Stimulated activated CD4-positive, alpha-beta T cell treated with anti-CD3 and anti-CD28 coated beads, Interleukin-2, amount 100 ng/mL, for 4 hours (primary cell): ENCODE measurements at regions not wholly inside any gene's neighbourhood (a gene's known extent, or its start where the extent isn't known, plus 50 kb on each side); places are given as distances from the start of the nearest gene placed in this dataset.

ENCODE experiments used
- DNase-seq: peaks from one replicate; pipeline ENCODE4 v3.0.0-alpha.2; 2020; ENCODE audit warnings: low read depth

DNA sequence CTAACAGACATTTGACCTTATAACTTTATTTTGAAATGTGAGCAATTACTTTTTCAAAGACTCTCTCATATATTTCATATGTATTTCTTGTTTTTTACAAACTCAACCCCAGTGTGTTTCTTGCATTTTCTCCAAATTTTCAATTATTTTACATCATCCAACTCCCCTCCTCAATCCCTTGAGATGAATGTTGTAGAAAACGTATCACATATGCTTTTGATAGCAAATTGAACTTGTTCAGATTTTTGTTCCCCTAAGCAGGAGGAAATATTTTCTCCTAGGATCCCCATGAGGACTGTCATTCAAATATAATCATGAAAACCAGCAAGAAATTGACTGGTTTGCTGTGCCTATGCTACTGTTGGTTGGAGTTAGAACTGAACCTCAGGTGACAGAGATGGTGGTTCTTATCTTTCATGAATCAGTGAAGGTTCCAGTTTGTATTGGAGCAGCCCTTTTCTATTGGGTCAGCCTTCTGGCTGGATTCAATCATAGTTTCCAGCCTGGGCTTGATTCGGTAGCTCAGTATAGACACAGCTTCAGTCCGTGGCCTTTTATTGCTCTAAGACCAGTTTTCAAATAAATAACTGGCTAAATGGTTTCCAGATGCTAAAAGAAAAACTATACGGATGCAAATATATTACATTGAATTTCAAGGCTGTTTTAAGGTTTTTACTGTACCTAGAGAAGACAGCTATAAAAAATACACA lies 591.0 kb downstream of the EPHA4 start:
- DNase-seq: no peak

DNA sequence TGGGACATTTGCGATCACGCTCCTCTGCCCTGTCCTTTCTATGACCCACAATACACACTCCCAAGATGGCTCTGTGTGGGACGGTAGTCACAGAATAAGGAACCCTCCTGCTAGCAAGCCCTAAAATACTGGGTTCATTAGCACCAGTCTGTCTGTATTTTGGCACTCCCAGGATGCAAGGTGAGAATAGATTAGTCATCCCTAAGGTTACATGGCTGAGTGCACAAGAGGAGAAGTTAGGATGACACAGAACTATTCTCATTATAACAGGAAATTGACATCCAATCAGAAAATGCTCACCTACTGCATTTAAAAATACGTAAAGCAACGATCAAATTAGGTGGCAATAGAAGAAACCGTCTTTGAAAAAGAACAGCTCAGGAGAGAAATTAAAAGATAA lies 590.2 kb downstream of the EPHA4 start:
- DNase-seq: no peak

DNA sequence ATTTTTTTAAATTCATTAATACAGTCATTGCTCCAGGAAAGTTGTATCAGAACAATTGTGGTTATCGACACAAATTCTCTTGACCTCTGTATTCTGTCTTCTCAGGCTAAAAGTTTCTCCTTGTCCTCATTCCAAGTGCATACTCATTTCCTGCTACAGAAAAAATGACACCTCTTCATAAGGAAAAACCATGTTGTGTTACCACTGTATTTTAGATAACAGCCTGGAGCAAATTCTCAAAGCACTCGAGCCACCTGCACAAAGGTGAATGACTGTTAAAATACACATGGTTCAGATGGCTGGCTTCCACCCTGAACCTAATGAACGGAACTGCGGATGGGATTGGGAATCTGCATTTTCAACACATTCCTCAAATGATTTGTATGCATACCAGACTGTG lies 586.5 kb downstream of the EPHA4 start:
- DNase-seq: no peak

DNA sequence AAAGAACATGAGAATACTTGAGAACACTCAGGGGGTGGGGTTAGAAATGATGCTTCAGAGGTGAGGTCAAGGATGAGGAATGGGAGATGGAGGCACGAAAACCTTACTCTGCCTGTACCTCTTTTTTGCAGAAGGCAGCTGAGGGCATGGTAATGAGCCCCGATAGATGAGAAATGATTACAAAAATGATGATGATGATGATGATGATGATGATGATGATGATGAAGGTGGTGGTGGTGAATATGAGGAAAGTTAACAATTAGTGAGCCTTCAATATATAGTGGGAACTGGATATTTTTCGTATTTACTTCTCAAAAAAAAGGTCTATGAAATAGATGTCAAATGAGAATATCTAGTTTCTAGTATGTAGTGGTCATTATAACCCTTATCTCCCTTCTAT lies 584.3 kb downstream of the EPHA4 start:
- no peak for DNase-seq

DNA sequence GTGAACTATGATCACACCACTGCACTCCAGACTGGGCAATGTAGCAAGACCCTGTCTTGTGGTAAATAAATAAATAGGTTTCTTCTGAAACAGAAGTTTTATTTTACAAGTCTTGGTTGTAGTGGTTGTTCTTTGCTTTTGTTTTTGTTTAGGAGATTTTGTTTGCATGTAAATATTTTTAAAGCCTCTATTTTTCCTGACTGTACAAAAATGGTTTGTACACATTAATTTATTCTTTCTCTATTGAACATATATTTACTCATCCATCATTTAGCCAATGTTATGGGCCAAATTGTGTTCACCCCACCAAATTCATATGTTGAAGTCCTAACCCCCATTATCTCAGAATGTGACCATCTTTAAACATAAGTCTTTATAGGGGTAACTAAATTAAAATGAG lies 580.1 kb downstream of the EPHA4 start:
- DNase-seq: no peak

DNA sequence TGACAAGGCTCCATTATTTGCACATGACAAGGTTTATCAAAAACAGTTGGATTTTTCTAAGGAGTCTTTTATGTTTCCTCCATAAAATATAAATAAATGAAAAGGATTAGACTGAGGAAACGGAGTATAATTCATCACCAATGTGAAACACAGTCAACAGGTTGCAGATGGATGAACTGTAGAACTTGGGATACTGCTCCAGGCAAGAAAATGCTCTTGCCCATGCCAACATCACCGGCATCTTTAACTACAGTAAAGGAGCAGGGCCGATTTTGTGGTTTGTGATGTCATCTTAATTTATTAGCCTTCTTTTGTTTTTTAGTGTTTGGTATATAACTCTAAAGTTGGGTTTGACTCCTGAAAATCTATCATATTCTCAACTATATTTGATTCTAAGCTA lies 577.3 kb downstream of the EPHA4 start:
- DNase-seq: no peak

DNA sequence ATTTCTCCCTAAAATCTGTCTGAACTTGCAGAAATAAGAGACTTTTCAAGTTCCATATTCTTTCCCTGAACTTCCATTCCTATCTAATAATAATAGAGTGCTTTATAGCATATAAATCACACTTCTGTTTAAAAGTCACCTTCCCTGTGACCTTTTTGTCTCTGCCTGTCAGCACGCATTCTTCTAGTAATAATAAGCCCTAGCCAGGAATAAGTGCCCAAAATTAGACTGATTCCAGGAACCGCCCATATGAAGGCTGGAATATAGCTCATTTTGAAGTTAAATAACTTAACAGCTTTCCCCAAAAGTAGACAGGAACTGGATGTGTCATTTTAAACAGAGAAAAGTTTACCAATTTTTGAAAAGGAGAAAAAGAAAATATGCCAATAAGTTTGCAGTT lies 576.5 kb downstream of the EPHA4 start:
- no peak for DNase-seq

DNA sequence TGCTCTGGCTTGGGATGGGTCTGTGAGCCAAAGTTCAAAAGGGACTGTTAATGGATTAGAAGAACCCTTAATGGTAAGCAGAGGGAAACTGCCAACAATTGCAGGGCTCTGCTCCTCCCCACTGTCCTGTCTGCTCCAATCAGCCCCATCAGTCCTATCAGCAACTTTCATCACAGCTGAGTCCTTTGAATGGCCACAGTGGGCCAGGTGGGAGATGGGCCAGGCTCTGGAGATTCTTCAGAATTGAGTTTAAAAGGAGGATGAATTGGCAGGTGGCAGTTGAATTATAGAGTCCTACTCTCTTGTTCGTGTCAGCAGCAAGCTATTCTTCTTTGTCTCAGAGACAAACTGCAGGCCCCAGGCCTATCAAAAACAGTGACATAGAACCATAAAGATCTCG lies 573.9 kb downstream of the EPHA4 start:
- DNase-seq: no peak

DNA sequence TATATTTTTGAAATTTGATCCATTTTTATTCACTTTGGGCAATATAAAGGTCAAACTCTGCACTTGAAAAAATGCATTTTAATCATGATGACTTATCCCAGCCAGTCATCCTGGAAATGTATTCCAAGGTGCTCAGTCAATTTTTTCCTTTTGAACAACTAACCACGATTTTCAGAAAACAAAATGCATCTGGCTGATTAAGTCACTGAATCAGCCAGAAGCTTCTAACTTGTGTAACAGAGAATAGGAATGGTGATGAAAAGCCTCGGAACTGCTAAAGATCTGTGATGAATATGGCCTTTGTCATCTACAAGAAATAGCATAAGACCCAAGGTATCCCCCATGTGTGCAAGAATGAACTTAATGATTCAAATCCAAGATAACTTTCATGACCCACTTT lies 572.7 kb downstream of the EPHA4 start:
- DNase-seq: no peak

DNA sequence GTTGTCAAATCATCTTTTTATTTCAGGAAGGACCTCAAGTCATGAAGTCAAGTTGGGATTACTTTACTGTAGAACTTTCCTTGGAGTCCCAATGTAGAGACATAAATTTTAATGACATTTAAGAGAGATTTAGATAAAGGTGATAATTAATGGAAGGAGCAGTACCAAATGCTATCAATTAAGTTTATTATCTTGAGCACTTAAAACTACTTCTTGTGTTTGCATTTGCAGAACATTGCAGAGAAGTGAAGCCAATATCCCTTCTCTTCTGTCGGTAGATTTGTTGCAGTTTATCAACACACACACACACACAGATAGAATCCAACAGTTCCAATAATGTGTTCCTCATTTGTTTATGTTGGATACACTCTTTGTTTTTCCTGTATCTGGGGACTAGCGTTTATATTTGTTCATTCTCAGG lies 570.7 kb downstream of the EPHA4 start:
- DNase-seq: no peak

DNA sequence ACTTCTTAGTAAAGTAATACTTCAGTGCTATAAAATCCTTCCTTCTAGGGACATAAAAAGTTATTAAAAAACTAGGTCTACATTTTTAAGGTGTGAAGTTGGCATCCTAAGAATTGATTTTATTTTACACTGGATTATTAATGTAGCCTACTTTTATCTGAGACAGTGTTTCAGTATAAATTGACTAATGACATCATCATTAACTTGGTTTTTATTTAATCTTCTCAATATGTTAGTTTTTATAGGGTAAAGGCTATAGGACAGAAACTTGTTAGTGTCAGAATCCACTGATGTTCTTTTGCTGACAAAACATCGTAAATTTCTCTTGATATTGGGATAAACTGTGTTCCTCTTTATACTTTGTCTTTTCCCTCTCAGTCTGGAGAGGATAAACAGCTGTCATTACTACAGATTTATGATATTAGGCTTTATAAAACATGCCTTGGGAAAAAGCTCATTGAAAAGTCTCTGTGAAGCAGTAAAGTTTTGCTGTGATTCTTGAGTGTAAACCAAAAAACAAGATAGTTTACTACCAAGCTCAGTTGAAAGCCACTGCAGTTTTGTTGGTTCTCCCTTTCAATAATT lies 569.9 kb downstream of the EPHA4 start:
- no peak for DNase-seq

DNA sequence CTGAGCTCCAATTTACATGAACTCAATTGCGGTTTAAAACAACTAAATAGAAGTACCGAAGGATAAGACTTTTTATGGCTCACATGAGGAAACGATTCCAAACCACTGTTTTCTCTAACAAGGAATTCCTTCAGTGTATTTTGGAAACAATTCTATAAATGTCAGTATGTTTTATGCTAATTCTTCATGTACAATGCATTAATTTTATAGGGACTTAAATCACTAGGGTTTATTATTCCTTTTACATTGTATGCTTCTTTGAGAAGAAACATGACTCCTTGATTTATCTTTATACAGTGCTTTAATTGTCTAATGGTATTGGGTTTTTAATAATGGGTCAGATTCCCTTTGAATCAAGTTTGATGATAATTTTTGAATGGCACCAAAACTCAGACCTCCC lies 566.8 kb downstream of the EPHA4 start:
- DNase-seq: no peak

DNA sequence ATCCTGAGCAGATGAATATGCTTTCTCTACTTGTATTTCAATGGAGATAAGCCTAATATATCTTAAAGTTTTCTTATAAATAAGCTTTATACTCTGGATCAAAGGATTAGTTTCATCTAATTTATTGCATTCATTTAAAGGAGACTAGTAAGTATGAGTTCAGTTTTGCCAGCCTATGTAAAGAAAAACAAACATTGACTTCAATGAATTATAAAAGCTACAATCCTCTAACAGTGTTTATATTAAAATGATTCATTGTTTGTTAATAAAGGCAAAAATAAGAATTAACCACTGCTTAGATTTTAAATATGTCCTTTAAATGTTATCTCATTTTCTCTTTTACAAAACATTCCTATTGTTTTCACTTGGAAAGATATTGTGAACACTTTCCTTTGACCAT lies 566.0 kb downstream of the EPHA4 start:
- no peak for DNase-seq

DNA sequence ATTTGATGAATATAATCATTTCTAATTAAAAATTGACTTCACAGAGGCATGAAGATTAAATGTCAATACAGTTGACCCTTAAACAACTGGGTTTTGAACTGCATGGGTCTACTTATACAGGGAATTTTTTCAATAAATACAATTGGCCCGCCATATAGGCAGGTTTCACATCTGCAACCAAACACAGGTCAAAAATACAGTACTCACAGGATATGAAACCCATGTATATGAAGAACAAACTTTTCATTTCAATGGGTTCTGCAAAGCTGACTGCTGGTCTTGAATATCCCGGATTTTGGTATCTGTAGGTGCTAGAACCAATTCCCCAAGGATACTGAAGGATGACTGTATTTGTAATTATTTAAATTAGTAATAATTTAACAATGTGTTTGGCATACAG lies 555.6 kb downstream of the EPHA4 start:
- DNase-seq: no peak

DNA sequence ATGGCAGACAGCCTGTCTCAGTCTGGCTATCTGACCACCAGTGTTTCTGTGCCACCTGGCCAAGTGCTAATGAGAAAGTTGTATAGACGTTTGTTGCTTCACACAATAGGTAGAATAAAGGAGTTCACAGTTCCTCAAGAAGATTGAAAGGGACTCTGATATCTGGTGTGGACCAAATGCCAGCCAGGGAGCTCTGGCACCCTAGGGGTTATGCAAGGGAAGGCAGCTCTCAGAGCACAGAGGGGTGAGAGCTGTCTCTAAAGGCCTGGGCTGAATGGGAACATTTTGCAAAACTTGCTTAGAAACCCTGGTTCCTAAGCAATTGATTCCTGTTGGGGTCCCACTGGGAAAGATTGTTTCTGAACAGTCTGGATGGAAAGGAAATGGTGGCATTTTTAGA lies 553.8 kb downstream of the EPHA4 start:
- no peak for DNase-seq

DNA sequence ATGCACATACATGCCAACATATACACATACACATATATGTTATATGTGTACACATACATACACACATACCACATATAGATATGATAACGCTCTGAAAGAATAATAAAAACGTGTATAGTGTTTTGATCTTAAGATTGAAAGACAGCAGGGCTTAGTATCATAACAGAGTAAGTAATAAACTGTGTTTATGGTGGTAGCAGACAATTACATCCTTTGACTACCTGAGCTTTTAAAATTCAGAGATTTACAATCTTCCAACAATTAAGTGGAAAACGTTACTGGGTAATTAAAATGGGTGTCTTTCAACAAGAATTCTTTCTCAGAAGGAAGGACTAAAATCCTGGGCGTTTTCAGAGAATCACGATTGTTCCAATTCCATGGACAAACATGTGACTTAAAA lies 552.4 kb downstream of the EPHA4 start:
- no peak for DNase-seq

DNA sequence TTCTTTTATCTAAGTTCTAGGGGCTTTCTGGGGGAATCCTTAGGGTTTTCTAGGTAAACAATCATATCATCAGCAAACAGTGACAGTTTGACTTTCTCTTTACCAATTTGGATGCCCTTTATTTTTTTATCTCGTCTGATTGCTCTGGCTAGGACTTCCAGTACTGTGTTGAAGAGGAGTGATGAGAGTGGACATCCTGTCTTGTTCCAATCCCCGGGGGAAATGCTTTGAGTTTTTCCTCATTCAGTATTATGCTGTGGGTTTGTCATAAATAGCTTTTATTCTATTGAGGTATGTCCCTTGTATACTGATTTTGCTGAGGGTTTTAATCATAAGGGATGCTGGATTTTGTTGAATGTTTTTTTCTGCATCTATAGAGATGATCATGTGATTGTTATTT lies 549.5 kb downstream of the EPHA4 start:
- DNase-seq: no peak

DNA sequence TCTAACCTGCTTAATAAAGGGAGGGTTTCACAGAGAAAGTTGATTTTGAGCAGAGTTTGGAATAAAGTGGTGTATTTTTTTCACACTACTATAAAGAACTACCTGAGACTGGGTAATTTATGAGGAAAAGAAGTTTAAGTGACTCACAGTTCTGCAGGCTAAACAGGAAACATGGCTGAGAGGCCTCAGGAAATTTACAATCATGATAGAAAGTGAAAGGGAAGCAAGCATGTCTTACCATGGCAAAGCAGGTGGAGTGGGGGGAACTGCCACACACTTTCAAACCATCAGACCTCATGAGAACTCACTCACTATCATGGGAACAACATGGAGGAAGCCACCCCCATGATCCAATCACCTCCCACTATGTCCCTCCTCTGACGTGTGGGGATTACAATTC lies 546.7 kb downstream of the EPHA4 start:
- DNase-seq: no peak

DNA sequence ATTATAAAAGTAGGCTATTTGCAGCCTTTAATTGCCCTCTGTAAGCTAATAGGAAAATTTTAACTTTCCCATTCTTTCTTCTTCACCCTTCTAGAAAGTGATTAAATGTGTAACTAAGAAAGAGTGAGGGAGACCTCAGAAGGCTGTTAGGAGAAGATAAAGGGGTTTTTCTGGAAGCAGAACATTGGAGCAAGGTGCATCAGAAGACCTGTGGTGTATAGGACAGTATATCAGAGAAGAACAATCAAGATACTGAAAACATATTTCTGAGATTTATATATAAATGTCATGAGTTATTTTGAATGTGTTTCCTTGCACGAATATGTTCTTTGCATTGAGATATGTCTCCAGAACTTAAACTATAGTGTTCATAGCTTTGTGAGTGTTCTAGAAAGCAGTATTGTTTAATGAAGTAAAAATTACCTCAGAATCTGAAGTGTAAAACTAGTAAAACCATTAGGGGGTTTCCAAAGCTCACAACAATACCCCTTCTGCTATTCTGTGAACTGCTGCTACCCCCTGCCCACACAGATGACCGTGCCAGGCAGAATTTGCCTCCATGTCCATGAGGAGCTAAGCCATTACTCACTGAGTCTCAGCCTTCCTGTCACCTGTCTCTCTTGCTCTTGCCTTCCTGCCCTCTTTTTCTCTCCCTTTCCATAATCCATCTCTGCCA lies 537.9 kb downstream of the EPHA4 start:
- no peak for DNase-seq

DNA sequence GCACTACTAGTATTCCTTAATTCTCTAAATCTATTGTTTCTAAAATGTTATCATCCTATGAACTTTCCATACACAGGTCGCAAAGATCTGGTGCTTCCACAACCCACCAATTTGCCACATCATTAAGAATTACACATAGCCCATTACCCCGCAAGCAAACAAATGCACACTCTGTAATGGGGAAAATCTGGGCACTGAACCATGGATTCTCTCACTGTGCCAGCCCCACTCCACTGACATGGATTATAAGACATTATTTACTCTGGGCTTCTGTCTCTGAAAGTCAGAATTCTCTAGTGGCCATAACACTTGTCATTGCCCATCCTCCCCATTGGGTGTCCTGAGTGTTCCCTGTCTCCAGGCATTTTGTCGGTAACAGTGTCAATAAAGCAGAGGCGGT lies 537.1 kb downstream of the EPHA4 start:
- no peak for DNase-seq

DNA sequence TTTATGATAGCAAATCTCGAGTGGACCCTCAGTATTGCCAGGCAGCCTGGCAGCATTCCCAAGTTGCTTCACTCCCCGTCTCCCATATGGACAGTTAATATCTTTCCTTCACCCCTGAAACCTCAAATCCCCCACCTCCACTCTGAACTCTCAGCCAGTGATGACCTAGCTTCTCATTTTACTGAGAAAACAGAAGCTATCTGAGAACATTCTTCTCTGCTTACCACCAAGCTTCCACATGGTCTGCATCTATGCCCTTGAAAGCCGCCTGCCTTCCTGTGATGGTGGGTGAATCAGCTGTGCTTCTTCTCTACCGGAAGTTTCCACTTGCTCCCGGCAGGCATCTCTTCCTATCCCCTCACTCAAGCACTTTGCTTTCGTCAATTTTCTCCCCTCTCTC lies 529.2 kb downstream of the EPHA4 start:
- no peak for DNase-seq

DNA sequence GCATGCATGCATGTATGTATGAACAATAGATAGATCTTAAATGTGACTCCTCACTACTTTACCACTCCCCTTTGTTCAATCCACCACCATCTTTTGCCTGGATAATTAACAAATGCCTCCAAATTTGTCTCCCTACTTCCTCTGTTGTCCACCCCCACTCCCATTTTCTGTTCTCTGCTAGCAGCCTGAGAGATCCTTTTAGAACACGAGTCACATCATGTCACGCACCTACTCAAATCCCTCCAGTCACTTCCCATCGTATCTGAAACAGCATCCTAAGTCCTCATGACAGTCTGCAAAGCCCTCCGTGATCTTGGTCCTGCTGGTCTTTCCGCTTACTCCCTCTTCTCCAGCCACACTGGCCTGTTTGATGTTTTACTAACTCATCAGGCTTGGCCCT lies 527.3 kb downstream of the EPHA4 start:
- no peak for DNase-seq

DNA sequence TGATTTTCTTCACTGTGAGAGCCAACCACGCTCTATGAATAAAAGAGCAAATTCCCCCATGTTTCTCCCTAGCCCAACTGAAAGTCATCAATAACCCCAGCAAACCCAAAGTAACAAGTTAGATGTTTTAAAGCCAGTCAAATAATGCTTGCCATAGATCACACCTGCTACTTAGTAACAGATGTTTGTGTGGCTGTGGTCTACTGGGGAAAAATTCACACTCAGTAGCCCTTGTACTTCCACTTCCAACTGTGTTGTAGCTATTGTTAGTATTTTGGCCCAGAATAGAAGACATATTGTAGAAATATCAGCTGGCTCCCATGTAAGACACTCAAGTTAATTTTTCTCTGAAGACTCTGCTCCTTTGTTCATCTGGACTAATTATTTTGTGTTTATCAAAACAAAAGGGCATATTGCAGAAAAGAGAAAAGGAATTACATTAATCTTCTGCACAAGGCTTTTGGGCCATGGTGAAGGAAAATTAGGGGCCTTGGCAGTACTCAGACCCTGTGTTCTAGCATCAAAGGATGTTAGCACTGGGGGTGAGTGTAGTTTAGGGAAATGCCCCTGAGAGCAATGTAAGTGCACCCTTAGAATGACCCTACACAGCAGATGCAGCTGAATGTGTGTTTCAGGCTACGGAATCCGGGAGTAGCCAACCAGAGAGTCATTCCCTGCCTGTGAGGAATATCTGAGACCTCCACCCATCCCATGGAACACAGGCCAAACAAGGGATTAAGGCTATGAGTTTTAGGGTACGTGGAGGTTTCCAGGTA lies 521.9 kb downstream of the EPHA4 start:
- DNase-seq: no peak
